BJ (cell line): ENCODE measurements at regions not wholly inside any gene's neighbourhood (a gene's known extent, or its start where the extent isn't known, plus 50 kb on each side); places are given as distances from the start of the nearest gene placed in this dataset.

Experiments used
- CTCF ChIA-PET: fragments of 350-600 bp; formaldehyde crosslinking; extraction: SDS; loops from one replicate; lab custom pipeline; 2021; ENCODE audit warnings: antibody characterized with exemption, inconsistent platforms; lab: Yijun Ruan, JAX
- POLR2A ChIA-PET: fragments of 300-600 bp; sonication (Branson Sonifier 250); formaldehyde crosslinking; extraction: SDS; loops from one replicate; lab custom pipeline; 2021; ENCODE audit warnings: antibody characterized with exemption; lab: Charles Lee
- DNase-seq: peaks from one replicate; pipeline ENCODE4 v3.0.0-alpha.2; 2011; ENCODE audit warnings: low read depth
- H3K27me3 ChIP-seq: 2 replicates; pipeline ENCODE4 v1.6.0; 2011; ENCODE audit warnings: low read length; ENCODE audit not compliant: control insufficient read depth, insufficient read depth
- H3K36me3 ChIP-seq: 2 replicates; pipeline ENCODE4 v1.5.1; 2011; ENCODE audit warnings: low read length; ENCODE audit not compliant: control insufficient read depth, insufficient read depth
- H3K4me3 ChIP-seq: 2 replicates; pipeline ENCODE4 v1.5.1; 2011; ENCODE audit warnings: low read depth, mild to moderate bottlenecking, control low read depth, low read length
- TF ChIP-seq, protein P1 (sequence below): IDR thresholded peaks from 2 replicates; pipeline ENCODE4 v1.5.1; 2011; ENCODE audit warnings: low read depth, mild to moderate bottlenecking, control low read depth, inconsistent platforms, low read length, moderate library complexity; ENCODE audit not compliant: insufficient read depth

GRCh38 chr17:70863436-70864248 lies 694.3 kb downstream of the KCNJ2 start:
- TF ChIP-seq, protein P1, sequence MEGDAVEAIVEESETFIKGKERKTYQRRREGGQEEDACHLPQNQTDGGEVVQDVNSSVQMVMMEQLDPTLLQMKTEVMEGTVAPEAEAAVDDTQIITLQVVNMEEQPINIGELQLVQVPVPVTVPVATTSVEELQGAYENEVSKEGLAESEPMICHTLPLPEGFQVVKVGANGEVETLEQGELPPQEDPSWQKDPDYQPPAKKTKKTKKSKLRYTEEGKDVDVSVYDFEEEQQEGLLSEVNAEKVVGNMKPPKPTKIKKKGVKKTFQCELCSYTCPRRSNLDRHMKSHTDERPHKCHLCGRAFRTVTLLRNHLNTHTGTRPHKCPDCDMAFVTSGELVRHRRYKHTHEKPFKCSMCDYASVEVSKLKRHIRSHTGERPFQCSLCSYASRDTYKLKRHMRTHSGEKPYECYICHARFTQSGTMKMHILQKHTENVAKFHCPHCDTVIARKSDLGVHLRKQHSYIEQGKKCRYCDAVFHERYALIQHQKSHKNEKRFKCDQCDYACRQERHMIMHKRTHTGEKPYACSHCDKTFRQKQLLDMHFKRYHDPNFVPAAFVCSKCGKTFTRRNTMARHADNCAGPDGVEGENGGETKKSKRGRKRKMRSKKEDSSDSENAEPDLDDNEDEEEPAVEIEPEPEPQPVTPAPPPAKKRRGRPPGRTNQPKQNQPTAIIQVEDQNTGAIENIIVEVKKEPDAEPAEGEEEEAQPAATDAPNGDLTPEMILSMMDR = no peak
- Histone ChIP-seq H3K27me3 (no peaks in the 10 kb centered on the region), H3K4me3 (no peak overlapping the region), H3K36me3 (no peaks in the 10 kb centered on the region)
- CTCF ChIA-PET = interaction anchor here (0.6 kb wide), 2 partner anchors 209 to 1089 kb away, joined by 3 read pairs; no protein-coding TSS in a partner anchor
- POLR2A ChIA-PET = no interaction called here
- DNase-seq = no peak

DNA sequence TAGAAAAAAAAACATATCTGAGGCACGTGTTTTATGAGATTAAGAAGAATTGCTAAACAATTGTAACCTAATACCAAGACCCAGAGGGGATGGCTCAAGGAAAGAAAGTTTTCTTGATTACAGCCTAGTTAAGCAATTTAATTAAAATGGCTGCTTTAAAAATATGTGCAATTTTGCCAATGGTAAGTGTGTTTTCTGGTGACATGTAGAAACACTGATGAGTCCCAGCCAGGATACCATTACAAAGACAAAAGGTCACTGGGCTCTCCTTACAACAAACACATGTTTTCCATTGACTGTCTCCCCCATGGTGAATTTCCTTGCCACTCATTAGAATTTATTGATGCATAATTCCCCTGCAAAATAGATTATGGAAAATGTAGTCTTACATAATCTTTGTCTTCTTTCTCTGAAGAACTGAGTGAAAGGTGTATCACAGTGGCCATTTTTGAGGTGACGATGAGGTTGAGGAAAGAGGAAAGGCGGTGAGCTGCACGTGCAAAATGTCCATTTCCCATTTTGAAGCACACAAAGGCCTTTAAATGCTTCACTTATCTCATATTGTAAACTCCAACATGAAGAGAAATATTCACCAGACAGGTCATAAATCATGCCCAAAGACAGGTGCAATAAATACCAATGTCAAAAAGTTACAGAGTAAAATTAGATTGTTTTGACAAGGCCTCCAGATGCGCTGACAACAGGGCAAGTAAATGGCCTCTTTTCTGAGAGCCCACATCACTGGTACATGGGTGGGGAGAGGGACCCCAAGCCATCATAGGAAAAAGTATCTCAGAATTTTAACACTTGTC lies 696.9 kb downstream of the KCNJ2 start:
- Histone ChIP-seq H3K36me3 (no peaks in the 10 kb centered on the region), H3K4me3 (no peak overlapping the region), H3K27me3 (no peaks in the 10 kb centered on the region)
- CTCF ChIA-PET = no interaction called here
- POLR2A ChIA-PET = no interaction called here
- DNase-seq = no peak
- TF ChIP-seq, protein P1 = no peak

DNA sequence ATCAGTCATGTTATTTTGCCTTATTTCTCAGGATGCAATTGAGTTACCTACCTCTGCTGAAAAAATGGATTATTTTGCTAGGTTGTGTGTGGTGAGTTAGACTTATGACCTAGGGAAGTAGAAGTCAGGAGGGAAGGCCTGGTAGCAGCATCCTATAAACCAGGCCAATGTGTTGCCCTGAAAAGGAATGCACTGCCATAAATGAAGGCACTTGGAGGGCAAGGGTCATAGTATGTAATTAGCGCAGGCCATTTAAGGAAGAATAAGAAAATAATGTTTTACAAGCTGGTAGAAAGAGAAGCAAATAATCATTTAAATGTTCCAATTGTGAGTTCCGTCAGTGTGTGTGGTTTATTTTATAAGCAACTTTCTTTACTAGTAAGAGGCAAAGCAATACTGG lies 698.8 kb downstream of the KCNJ2 start:
- CTCF ChIA-PET = no interaction called here
- Histone ChIP-seq H3K36me3 (no peaks in the 10 kb centered on the region), H3K27me3 (no peaks in the 10 kb centered on the region), H3K4me3 (no peak overlapping the region)
- no peak for DNase-seq
- TF ChIP-seq, protein P1 = no peak
- POLR2A ChIA-PET = no interaction called here

DNA sequence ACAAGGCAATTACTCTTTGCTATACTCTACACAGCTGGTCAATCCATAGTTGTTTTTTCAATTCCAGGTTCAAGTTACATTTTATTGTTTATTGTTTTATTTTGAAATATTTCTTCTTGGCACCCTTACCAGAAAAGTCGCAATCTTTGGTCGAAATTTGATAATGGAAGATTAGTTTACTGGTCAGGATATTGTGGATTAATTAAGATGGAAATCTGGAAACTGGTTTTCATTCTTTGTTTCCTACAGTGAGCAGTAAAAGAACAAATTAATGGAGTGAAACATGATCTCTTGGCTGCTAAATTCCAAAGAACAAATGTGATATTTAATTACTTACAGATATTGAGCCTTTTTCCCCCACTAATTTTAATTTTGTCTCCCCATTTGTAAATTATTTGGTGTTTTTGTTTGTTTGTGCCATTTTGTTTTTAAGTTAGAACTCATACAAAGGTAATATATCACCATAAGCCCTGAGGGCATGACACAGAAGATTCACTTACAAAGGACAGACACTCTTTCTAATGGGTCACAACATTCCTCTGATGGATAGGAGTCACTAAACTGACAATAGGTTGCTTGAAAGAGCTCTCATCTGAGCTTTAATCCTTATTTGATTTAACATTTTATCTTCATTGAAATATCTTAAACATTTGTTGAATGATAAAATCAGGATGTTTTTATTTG lies 700.2 kb downstream of the KCNJ2 start:
- Histone ChIP-seq H3K36me3 (no peaks in the 10 kb centered on the region), H3K27me3 (no peaks in the 10 kb centered on the region), H3K4me3 (no peak overlapping the region)
- POLR2A ChIA-PET = no interaction called here
- CTCF ChIA-PET = interaction anchor here (1.0 kb wide), 1 partner anchor 29 kb away, joined by 3 read pairs; no protein-coding TSS in a partner anchor
- DNase-seq = no peak
- TF ChIP-seq, protein P1 = no peak
